OCI-LY7 (cell line): ENCODE measurements at regions not wholly inside any gene's neighbourhood (a gene's known extent, or its start where the extent isn't known, plus 50 kb on each side); places are given as distances from the start of the nearest gene placed in this dataset.
"Not testable (repeated sequence)": the region's sequence is repeated elsewhere in the genome, so short reads cannot be mapped to it uniquely, and the experiment has no call there.

Source experiments
- BruUV-seq: library from RNA; stranded (reverse); fragments of 400-500 nt; replicated peaks from 2 replicates; lab custom pipeline; 2021; lab: Mats Ljungman, UMichigan
- CTCF ChIA-PET: fragments of 300-600 bp; sonication (Branson Sonifier 250); formaldehyde crosslinking; loops from one replicate; lab custom pipeline; 2022; ENCODE audit warnings: antibody characterized with exemption; ENCODE audit not compliant: unreplicated experiment; lab: Charles Lee
- POLR2A ChIA-PET: fragments of 300-600 bp; sonication (Branson Sonifier 250); formaldehyde crosslinking; loops from one replicate; lab custom pipeline; 2022; ENCODE audit warnings: antibody characterized with exemption; lab: Charles Lee
- DNase-seq: peaks from one replicate; pipeline ENCODE4 v3.0.0-alpha.2; 2015; ENCODE audit warnings: low spot score
- H2AFZ ChIP-seq: fragments of 200-600 bp; sonication (generic), shearing (Covaris generic); 2 replicates; pipeline ENCODE4 v1.6.1; 2014; ENCODE audit warnings: mild to moderate bottlenecking, antibody characterized with exemption, low read length, moderate library complexity
- H3K27ac ChIP-seq: fragments of 200-600 bp; sonication (generic); 2 replicates; pipeline ENCODE4 v1.5.1; 2014; ENCODE audit warnings: mixed run types, low read depth, mild to moderate bottlenecking, moderate library complexity, low read length, inconsistent platforms; ENCODE audit not compliant: poor library complexity, severe bottlenecking
- H3K36me3 ChIP-seq: fragments of 200-600 bp; sonication (generic); 2 replicates; pipeline ENCODE4 v1.6.1; 2014; ENCODE audit warnings: mild to moderate bottlenecking, antibody characterized with exemption, low read length, moderate library complexity, mixed read lengths; ENCODE audit not compliant: insufficient read depth
- H3K4me1 ChIP-seq: fragments of 200-600 bp; sonication (generic); 2 replicates; pipeline ENCODE4 v1.5.1; 2014; ENCODE audit warnings: mild to moderate bottlenecking, low read length; ENCODE audit not compliant: insufficient read depth, poor library complexity, severe bottlenecking
- H3K4me2 ChIP-seq: fragments of 200-600 bp; sonication (generic); 2 replicates; pipeline ENCODE4 v1.6.1; 2014; ENCODE audit warnings: mild to moderate bottlenecking, low read length
- H3K4me3 ChIP-seq: fragments of 200-600 bp; sonication (generic); 2 replicates; pipeline ENCODE4 v1.5.1; 2014; ENCODE audit warnings: mild to moderate bottlenecking, low read depth, low read length; ENCODE audit not compliant: poor library complexity, severe bottlenecking
- H3K79me2 ChIP-seq: fragments of 200-600 bp; sonication (generic); 2 replicates; pipeline ENCODE4 v1.6.1; 2016; ENCODE audit warnings: low read depth, mild to moderate bottlenecking, low read length, moderate library complexity, mixed read lengths; ENCODE audit not compliant: insufficient read depth
- H3K9me2 ChIP-seq: fragments of 200-600 bp; sonication (generic); 2 replicates; pipeline ENCODE4 v1.6.1; 2016; ENCODE audit warnings: mild to moderate bottlenecking, low read length, mixed read lengths; ENCODE audit not compliant: insufficient read depth
- H3K9me3 ChIP-seq: fragments of 200-600 bp; sonication (generic); 2 replicates; pipeline ENCODE4 v1.6.1; 2014; ENCODE audit warnings: mild to moderate bottlenecking, mixed run types, low read length, mixed read lengths
- H4K20me1 ChIP-seq: fragments of 200-600 bp; sonication (generic); 2 replicates; pipeline ENCODE4 v1.6.1; 2014; ENCODE audit warnings: mild to moderate bottlenecking, antibody characterized with exemption, low read length, moderate library complexity, mixed read lengths; ENCODE audit not compliant: insufficient read depth
- CTCF ChIP-seq: fragments of 200-600 bp; sonication (generic); conservative IDR thresholded peaks from 2 replicates; pipeline ENCODE4 v1.5.1; 2014; ENCODE audit warnings: mild to moderate bottlenecking, antibody characterized with exemption, low read length, moderate library complexity, mixed read lengths
- EZH2phosphoT487 ChIP-seq: fragments of 200-600 bp; sonication (generic); IDR thresholded peaks from 2 replicates; pipeline ENCODE4 v1.6.1; 2018; ENCODE audit warnings: low read depth, borderline replicate concordance, mild to moderate bottlenecking, mixed run types, antibody characterized with exemption, low read length, moderate library complexity, mixed read lengths
- intact Hi-C: fragments of 100-400 bp; cut with micrococcal nuclease; formaldehyde crosslinking; loops from one replicate; pipeline ENCODE4 v1.10.0; 2022; ENCODE audit not compliant: unreplicated experiment

DNA sequence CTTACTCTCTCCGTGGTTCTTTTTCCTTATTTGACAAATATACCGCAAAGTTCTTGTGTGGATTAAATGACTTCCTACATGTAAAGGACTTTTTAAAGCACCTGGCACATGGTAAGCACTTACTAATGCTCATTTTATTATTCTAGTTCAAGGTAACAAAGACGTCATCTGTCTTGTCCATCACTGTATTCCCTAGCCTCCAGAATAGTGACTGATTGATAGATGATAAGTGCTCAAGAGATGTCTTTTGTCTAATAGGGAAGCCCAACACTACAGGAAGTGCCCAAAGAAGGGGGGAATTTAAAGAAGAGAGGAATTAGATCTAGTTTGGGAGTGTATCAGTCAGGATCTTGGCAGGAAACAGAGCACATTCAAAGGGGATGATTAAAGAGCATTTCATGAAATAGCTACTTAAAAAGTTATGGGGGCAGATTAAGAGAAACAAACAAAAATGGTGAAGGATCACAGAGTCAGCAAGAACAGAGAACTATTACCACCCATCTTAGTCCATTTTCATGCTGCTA lies 151.9 kb downstream of the GXYLT1 start:
- no peaks in the 10 kb centered on the region for H4K20me1 ChIP-seq
- H3K79me2 ChIP-seq: no peaks in the 10 kb centered on the region
- H2AFZ ChIP-seq: peak overlapping the region; percentile 33; the same call in 1 of the 2 replicates
- no peak for DNase-seq
- no peak overlapping the region for H3K4me3 ChIP-seq
- H3K9me3 ChIP-seq: no peaks in the 10 kb centered on the region; the same call in 1 of the 2 replicates
- H3K9me2 ChIP-seq: no peaks in the 10 kb centered on the region
- no TSS peak for BruUV-seq
- H3K4me2 ChIP-seq: no peak overlapping the region
- no peak overlapping the region for H3K27ac ChIP-seq
- ChIA-PET POLR2A (interaction anchor here (1.0 kb wide), 1 partner anchor 14 kb away, joined by 3 read pairs; no protein-coding TSS in a partner anchor), CTCF (no interaction called here)
- no peaks in the 10 kb centered on the region for H3K36me3 ChIP-seq
- TF ChIP-seq CTCF (no peak), EZH2phosphoT487 (no peak)
- no peaks in the 10 kb centered on the region for H3K4me1 ChIP-seq
- intact Hi-C loops: no loop called here

- CTCF ChIA-PET: no interaction called here
- Histone ChIP-seq H3K79me2 (no peaks in the 10 kb centered on the region), H3K36me3 (no peaks in the 10 kb centered on the region), H3K27ac (no peak overlapping the region), H4K20me1 (no peaks in the 10 kb centered on the region), H2AFZ (peak overlapping the region; percentile 22; the same call in 1 of the 2 replicates), H3K4me1 (no peaks in the 10 kb centered on the region), H3K9me2 (no peaks in the 10 kb centered on the region), H3K9me3 (no peaks in the 10 kb centered on the region; the same call in 1 of the 2 replicates), H3K4me3 (no peak overlapping the region), H3K4me2 (no peak overlapping the region)
- BruUV-seq: no TSS peak
- no peak for DNase-seq
- TF ChIP-seq EZH2phosphoT487: no peak
- no peak for TF ChIP-seq CTCF
- intact Hi-C loops: no loop called here
- POLR2A ChIA-PET: no interaction called here
Measured at GRCh38 chr12:41992022-41992421, 152.7 kb downstream of the GXYLT1 start.

DNA sequence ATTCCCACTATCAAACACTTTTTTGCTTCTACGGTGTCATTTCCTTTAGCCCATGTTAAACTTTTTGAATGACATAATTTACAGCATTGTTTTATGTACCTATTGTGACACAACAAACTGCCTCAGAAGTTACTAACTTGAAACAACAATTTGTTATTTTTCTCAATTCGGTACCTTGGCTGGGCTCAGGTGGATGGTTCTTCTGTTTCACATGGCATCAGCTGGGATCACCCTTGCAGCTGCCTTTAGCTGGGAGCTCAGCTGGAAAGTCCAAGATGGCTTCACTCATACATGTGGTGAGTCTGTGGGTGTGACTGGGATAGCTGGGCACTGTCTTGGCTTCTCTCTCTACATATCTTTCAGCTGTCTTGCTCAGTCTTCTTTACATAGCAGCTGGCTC lies 156.0 kb downstream of the GXYLT1 start:
- H3K27ac ChIP-seq: no peak overlapping the region
- no peak overlapping the region for H3K4me2 ChIP-seq
- no peaks in the 10 kb centered on the region for H3K9me2 ChIP-seq
- POLR2A ChIA-PET: interaction anchor here (0.7 kb wide), 1 partner anchor 27 kb away, joined by 3 read pairs; no protein-coding TSS in a partner anchor
- no peak overlapping the region for H2AFZ ChIP-seq
- no peaks in the 10 kb centered on the region for H3K36me3 ChIP-seq
- no TSS peak for BruUV-seq
- H4K20me1 ChIP-seq: no peaks in the 10 kb centered on the region
- no peak for TF ChIP-seq EZH2phosphoT487
- TF ChIP-seq CTCF: no peak
- DNase-seq: no peak
- no peaks in the 10 kb centered on the region for H3K79me2 ChIP-seq
- intact Hi-C loops: no loop called here
- CTCF ChIA-PET: no interaction called here
- peaks cover 6% of the 10 kb centered on the region for H3K4me1 ChIP-seq
- no peak overlapping the region for H3K4me3 ChIP-seq
- no peaks in the 10 kb centered on the region; the same call in 1 of the 2 replicates for H3K9me3 ChIP-seq

DNA sequence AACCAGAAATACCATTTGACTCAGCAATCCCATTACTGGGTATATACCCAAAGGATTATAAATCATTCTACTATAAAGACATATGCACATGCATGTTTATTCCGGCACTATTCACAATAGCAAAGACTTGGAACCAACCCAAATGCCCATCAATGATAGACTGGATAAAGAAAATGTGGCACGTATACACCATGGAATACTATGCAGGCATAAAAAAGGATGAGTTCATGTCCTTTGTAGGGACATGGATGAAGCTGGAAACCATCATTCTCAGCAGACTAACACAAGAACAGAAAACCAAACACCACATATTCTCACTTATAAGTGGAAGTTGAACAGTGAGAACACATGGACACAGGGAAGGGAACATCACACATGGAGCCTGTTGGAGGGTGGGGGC lies 158.2 kb downstream of the GXYLT1 start:
- POLR2A ChIA-PET, H3K79me2 ChIP-seq, H3K4me3 ChIP-seq, H3K9me2 ChIP-seq, H3K9me3 ChIP-seq, H2AFZ ChIP-seq, BruUV-seq, H3K36me3 ChIP-seq, DNase-seq, H3K27ac ChIP-seq, intact Hi-C loops, CTCF ChIA-PET, H4K20me1 ChIP-seq, H3K4me2 ChIP-seq: not testable (repeated sequence)
- H3K4me1 ChIP-seq: peaks cover 14% of the 10 kb centered on the region
